Activated CD8-positive, alpha-beta memory T cell treated with anti-CD3 and anti-CD28 coated beads, Interleukin-2, amount 10 ng/mL, durations not matched to agents 7 days and 5 days (primary cell): ENCODE measurements at regions not wholly inside any gene's neighbourhood (a gene's known extent, or its start where the extent isn't known, plus 50 kb on each side); places are given as distances from the start of the nearest gene placed in this dataset.
A peak's percentile ranks its signal among the peaks of the same experiment; 100 is the strongest.

Source experiments
- ATAC-seq: fragments of 150-1000 bp; cut with Tn5 transposase; one replicate; pipeline ENCODE4 v1.10.0; 2021; ENCODE audit warnings: moderate library complexity
- CTCF ChIA-PET: fragments of 350-600 bp; sonication (Branson Sonifier 250); formaldehyde crosslinking; loops from one replicate; lab custom pipeline; 2021; ENCODE audit warnings: antibody characterized with exemption; lab: Charles Lee
- DNase-seq: peaks from one replicate; pipeline ENCODE4 v3.0.0-alpha.2; 2020
- H3K27ac Mint-ChIP-seq: one replicate; pipeline ENCODE4 v1.8.0; 2021; ENCODE audit warnings: mild to moderate bottlenecking, mixed read lengths
- H3K27me3 Mint-ChIP-seq: one replicate; pipeline ENCODE4 v1.8.0; 2021; ENCODE audit warnings: mixed read lengths
- H3K36me3 Mint-ChIP-seq: one replicate; pipeline ENCODE4 v1.8.0; 2021; ENCODE audit warnings: mild to moderate bottlenecking, mixed read lengths
- H3K4me1 Mint-ChIP-seq: one replicate; pipeline ENCODE4 v1.8.0; 2021; ENCODE audit warnings: mixed read lengths
- H3K4me3 Mint-ChIP-seq: one replicate; pipeline ENCODE4 v1.8.0; 2021; ENCODE audit warnings: mild to moderate bottlenecking, moderate library complexity, mixed read lengths
- H3K9me3 Mint-ChIP-seq: one replicate; pipeline ENCODE4 v1.8.0; 2022; ENCODE audit warnings: low read depth, mixed read lengths

- ATAC-seq (no peak), DNase-seq (peak; percentile 4)
- CTCF ChIA-PET: interaction anchor here (1.3 kb wide), 1 partner anchor 27 kb away, joined by 5 read pairs; no protein-coding TSS in a partner anchor
- H3K4me1 Mint-ChIP-seq: peaks cover 2% of the 10 kb centered on the region
- no peaks in the 10 kb centered on the region for H3K9me3 Mint-ChIP-seq
- no peak overlapping the region for H3K27ac Mint-ChIP-seq
- H3K4me3 Mint-ChIP-seq: no peak overlapping the region
- peaks cover 76% of the 10 kb centered on the region for H3K27me3 Mint-ChIP-seq
- H3K36me3 Mint-ChIP-seq: no peaks in the 10 kb centered on the region
Measured at GRCh38 chr7:128162666-128163065, 78.4 kb upstream of the LEP start.

DNA sequence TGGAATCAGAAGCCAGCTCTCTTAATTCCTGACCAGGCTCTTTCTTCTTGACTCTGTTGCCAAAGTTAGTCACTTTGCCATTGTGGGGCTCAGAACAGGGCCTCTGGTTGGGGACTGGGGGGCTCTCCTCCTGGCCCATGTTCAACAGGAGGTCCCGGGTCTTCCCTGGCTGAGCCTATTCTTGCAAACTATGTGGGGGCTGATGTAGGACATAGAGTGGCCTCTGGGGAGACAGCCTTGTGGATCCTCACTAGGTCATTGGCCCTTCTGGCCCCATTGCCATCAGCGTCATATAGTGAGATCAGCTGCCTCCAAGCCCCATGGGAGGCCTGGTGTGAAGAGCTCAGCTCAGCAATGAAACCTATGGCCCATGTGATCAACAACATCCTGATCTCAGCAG, 77.6 kb upstream of the LEP start:
- no peak overlapping the region for H3K4me3 Mint-ChIP-seq
- ATAC-seq (no peak), DNase-seq (peak; percentile 21)
- no peaks in the 10 kb centered on the region for H3K9me3 Mint-ChIP-seq
- CTCF ChIA-PET: no interaction called here
- peaks cover 78% of the 10 kb centered on the region for H3K27me3 Mint-ChIP-seq
- H3K27ac Mint-ChIP-seq: no peak overlapping the region
- H3K4me1 Mint-ChIP-seq: peaks cover 6% of the 10 kb centered on the region
- H3K36me3 Mint-ChIP-seq: no peaks in the 10 kb centered on the region

GRCh38 chr7:128164061-128164954, 76.8 kb upstream of the LEP start:
- no peak overlapping the region for H3K27ac Mint-ChIP-seq
- ATAC-seq (no peak), DNase-seq (no peak)
- H3K4me3 Mint-ChIP-seq: no peak overlapping the region
- CTCF ChIA-PET: interaction anchor here (1.3 to 1.6 kb wide), 2 partner anchors 28 to 45 kb away, joined by 4 to 7 read pairs; no protein-coding TSS in a partner anchor
- H3K36me3 Mint-ChIP-seq: no peaks in the 10 kb centered on the region
- H3K4me1 Mint-ChIP-seq: peaks cover 9% of the 10 kb centered on the region
- peaks cover 82% of the 10 kb centered on the region for H3K27me3 Mint-ChIP-seq
- H3K9me3 Mint-ChIP-seq: no peaks in the 10 kb centered on the region

DNA sequence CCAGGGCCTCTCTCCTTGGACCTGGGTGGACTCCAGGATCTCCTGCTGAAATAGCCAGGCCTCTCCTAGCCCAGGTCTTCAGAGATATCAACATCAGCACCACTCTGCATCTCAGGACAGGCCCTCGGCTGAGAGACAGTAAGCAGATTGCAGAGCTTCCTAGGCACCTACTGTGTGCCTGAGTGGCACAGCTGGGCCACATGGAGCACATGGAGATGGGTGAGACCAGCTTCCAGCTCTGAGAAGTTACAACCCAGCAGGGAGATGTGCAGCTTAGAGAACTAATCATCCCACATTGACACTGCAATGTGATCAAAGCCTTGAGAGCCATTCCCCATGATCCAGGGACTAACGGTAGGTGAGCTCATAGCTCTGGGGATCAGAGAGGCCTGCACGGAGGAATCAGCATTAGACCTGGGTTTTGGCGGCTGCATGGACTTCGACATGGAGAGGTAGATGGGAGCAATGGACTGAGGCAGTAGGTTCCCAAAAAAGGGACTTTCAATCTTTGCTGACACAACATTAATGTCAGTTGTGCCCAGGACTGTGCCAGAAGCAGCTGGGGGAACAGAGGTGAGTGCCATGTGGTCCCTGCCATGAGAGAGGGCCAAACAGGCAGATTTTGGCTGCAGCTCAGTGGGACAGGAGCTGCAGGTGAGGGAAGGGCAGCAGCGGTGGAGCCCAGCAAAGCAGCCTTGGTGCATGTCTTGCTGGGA, 76.0 kb upstream of the LEP start:
- H3K9me3 Mint-ChIP-seq: no peaks in the 10 kb centered on the region
- H3K27ac Mint-ChIP-seq: no peak overlapping the region
- no peak for DNase-seq
- H3K4me3 Mint-ChIP-seq: no peak overlapping the region
- no peaks in the 10 kb centered on the region for H3K36me3 Mint-ChIP-seq
- CTCF ChIA-PET: interaction anchor here (1.3 to 1.6 kb wide), 2 partner anchors 29 to 45 kb away, joined by 4 to 7 read pairs; no protein-coding TSS in a partner anchor
- H3K27me3 Mint-ChIP-seq: peaks cover 82% of the 10 kb centered on the region
- peaks cover 9% of the 10 kb centered on the region for H3K4me1 Mint-ChIP-seq
- no peak for ATAC-seq

GRCh38 chr7:128165927-128166420, 75.1 kb upstream of the LEP start:
- CTCF ChIA-PET: interaction anchor here (1.6 kb wide), 1 partner anchor 44 kb away, joined by 4 read pairs; no protein-coding TSS in a partner anchor
- no peak for DNase-seq
- ATAC-seq: no peak
- Mint-ChIP-seq H3K27me3 (peaks cover 82% of the 10 kb centered on the region), H3K4me3 (no peak overlapping the region), H3K27ac (no peak overlapping the region), H3K9me3 (no peaks in the 10 kb centered on the region), H3K36me3 (no peaks in the 10 kb centered on the region), H3K4me1 (peaks cover 9% of the 10 kb centered on the region)

DNA sequence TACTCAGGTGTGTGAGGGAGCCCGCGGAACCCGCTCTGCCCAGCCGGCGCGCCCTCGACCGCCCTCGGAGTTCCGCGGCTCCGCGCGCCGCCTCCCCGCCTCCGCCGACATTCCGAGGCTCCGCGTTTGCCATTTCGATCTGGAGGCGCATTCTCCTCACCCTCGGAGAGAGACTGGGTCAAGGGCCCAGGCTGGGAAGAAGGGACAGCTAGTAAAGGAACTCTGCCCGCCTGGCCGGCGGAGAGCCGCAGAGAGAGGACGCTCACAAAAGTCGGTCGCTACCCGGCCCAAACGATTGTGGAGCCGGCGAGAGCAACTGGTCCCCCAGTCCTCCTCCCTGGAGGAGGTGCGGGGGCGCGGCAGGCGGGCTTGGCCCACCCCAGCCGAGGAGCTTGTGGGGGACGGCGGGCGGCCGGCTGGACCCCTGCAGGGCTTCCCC, 74.5 kb upstream of the LEP start:
- Mint-ChIP-seq H3K27me3 (peaks cover 82% of the 10 kb centered on the region), H3K4me1 (peaks cover 9% of the 10 kb centered on the region), H3K4me3 (peak overlapping the region; percentile 38), H3K36me3 (no peaks in the 10 kb centered on the region), H3K9me3 (no peaks in the 10 kb centered on the region), H3K27ac (no peak overlapping the region)
- CTCF ChIA-PET: interaction anchor here (1.6 kb wide), 1 partner anchor 43 kb away, joined by 4 read pairs; no protein-coding TSS in a partner anchor
- DNase-seq (no peak), ATAC-seq (no peak)

DNA sequence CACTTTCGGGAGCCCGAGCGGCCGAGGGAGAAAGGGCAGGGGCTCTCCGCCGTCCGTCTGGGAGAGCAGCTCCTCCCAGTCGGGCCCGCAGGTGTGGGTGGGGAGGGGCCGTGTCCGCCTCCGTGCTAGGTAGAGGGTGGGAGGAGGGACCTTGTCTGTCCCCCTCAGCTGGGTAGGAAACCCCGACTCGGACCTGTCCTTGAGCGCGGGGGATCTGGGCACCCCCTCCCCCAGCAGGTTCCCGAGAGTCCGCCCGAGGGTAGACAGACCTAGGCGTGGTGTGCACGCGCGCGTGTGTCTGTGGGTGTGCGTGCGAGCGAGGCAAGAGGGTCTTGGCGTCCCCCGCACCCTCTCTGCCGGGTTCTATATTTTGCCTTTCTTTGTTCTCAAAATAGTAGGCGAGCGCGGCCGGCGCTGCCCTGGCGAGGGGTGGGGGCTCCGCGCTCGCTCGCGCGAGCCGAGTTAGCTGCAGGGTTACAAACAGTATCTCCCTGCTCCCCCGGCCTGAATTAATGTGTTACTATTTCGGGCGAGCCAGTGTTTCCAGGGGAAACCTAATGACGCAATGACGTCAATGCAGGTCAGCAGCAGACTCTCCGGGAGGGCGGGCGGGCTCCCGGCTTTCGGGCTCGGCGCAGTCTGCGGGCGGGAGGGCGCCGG, 73.9 kb upstream of the LEP start:
- no peak for DNase-seq
- Mint-ChIP-seq H3K27me3 (peaks cover 81% of the 10 kb centered on the region), H3K4me3 (peak overlapping the region; percentile 20), H3K27ac (no peak overlapping the region), H3K4me1 (peaks cover 9% of the 10 kb centered on the region), H3K9me3 (no peaks in the 10 kb centered on the region), H3K36me3 (no peaks in the 10 kb centered on the region)
- CTCF ChIA-PET: interaction anchor here (1.6 kb wide), 1 partner anchor 42 kb away, joined by 4 read pairs; no protein-coding TSS in a partner anchor
- peak; percentile 32 for ATAC-seq

GRCh38 chr7:128167791-128168666, 73.0 kb upstream of the LEP start:
- Mint-ChIP-seq H3K27me3 (peaks cover 75% of the 10 kb centered on the region), H3K27ac (no peak overlapping the region)

GRCh38 chr7:128168667-128169210, 72.3 kb upstream of the LEP start:
- CTCF ChIA-PET: no interaction called here
- Mint-ChIP-seq H3K4me1 (peaks cover 16% of the 10 kb centered on the region), H3K9me3 (no peaks in the 10 kb centered on the region), H3K27ac (no peak overlapping the region), H3K36me3 (no peaks in the 10 kb centered on the region), H3K4me3 (no peak overlapping the region), H3K27me3 (peaks cover 69% of the 10 kb centered on the region)
- no peak for ATAC-seq
- peak; percentile 49 for DNase-seq

More at GRCh38 chr7:128167791-128168666, 73.0 kb upstream of the LEP start:
- DNase-seq (no peak), ATAC-seq (peak; percentile 14)
- Mint-ChIP-seq H3K4me3 (no peak overlapping the region), H3K4me1 (peaks cover 13% of the 10 kb centered on the region), H3K36me3 (no peaks in the 10 kb centered on the region), H3K9me3 (no peaks in the 10 kb centered on the region)
- CTCF ChIA-PET: interaction anchor here (1.6 kb wide), 1 partner anchor 42 kb away, joined by 4 read pairs; no protein-coding TSS in a partner anchor

GRCh38 chr7:128170461-128170860, 70.6 kb upstream of the LEP start:
- peaks cover 16% of the 10 kb centered on the region for H3K4me1 Mint-ChIP-seq
- CTCF ChIA-PET: interaction anchor here (1.0 to 2.2 kb wide), 4 partner anchors 13 to 40 kb away, joined by 3 to 8 read pairs (median 4); no protein-coding TSS in a partner anchor
- no peak for DNase-seq
- no peaks in the 10 kb centered on the region for H3K9me3 Mint-ChIP-seq
- no peak for ATAC-seq
- no peak overlapping the region for H3K4me3 Mint-ChIP-seq
- H3K27me3 Mint-ChIP-seq: peaks cover 65% of the 10 kb centered on the region
- H3K36me3 Mint-ChIP-seq: no peaks in the 10 kb centered on the region
- H3K27ac Mint-ChIP-seq: no peak overlapping the region

GRCh38 chr7:128171342-128171918, 69.6 kb upstream of the LEP start:
- Mint-ChIP-seq H3K4me1 (peaks cover 16% of the 10 kb centered on the region), H3K4me3 (no peak overlapping the region), H3K36me3 (no peaks in the 10 kb centered on the region), H3K27ac (no peak overlapping the region), H3K9me3 (no peaks in the 10 kb centered on the region), H3K27me3 (peaks cover 56% of the 10 kb centered on the region)
- DNase-seq (no peak), ATAC-seq (no peak)
- CTCF ChIA-PET: interaction anchor here (1.0 to 2.2 kb wide), 3 partner anchors 36 to 463 kb away, joined by 3 to 8 read pairs (median 4); no protein-coding TSS in a partner anchor
